MM.1S (cell line): ENCODE measurements at regions not wholly inside any gene's neighbourhood (a gene's known extent, or its start where the extent isn't known, plus 50 kb on each side); places are given as distances from the start of the nearest gene placed in this dataset.

Source experiments
- DNase-seq: peaks from one replicate; pipeline ENCODE4 v3.0.0-alpha.2; 2015
- H2AFZ ChIP-seq: fragments of 300-600 bp; sonication (generic); 2 replicates; pipeline ENCODE4 v1.6.0; 2016; ENCODE audit warnings: antibody characterized with exemption, low read length
- H3F3A ChIP-seq: fragments of 300-600 bp; sonication (generic); 2 replicates; pipeline ENCODE4 v1.6.1; 2016; ENCODE audit warnings: mild to moderate bottlenecking, antibody characterized with exemption, low read length, moderate library complexity, mixed read lengths; ENCODE audit not compliant: insufficient read depth
- H3K27ac ChIP-seq: fragments of 300-600 bp; sonication (generic); 2 replicates; pipeline ENCODE4 v1.5.1; 2016; ENCODE audit warnings: mild to moderate bottlenecking, low read length
- H3K27me3 ChIP-seq: fragments of 300-600 bp; sonication (generic); replicated peaks from 2 replicates; pipeline ENCODE4 v1.6.0; 2016; ENCODE audit warnings: low read length; ENCODE audit not compliant: insufficient read depth
- H3K36me3 ChIP-seq: fragments of 300-600 bp; sonication (generic); replicated peaks from 2 replicates; pipeline ENCODE4 v1.6.1; 2016; ENCODE audit warnings: mild to moderate bottlenecking, low read length, mixed read lengths; ENCODE audit not compliant: insufficient read depth
- H3K4me1 ChIP-seq: fragments of 300-600 bp; sonication (generic); 2 replicates; pipeline ENCODE4 v1.6.1; 2016; ENCODE audit warnings: low read length, mixed read lengths
- H3K4me2 ChIP-seq: fragments of 300-600 bp; sonication (generic); 2 replicates; pipeline ENCODE4 v1.6.0; 2016; ENCODE audit warnings: low read depth, low read length
- H3K4me3 ChIP-seq: fragments of 300-600 bp; sonication (generic); 2 replicates; pipeline ENCODE4 v1.5.1; 2016; ENCODE audit warnings: low read length, mixed read lengths
- H3K79me2 ChIP-seq: fragments of 300-600 bp; sonication (generic); 2 replicates; pipeline ENCODE4 v1.6.1; 2016; ENCODE audit warnings: mixed run types, low read length, mixed read lengths
- H3K9ac ChIP-seq: fragments of 300-600 bp; sonication (generic); 2 replicates; pipeline ENCODE4 v1.6.1; 2016; ENCODE audit warnings: low read length, mixed read lengths
- H3K9me2 ChIP-seq: fragments of 300-600 bp; sonication (generic); replicated peaks from 2 replicates; pipeline ENCODE4 v1.6.1; 2016; ENCODE audit warnings: mild to moderate bottlenecking, low read length, mixed read lengths; ENCODE audit not compliant: insufficient read depth
- H3K9me3 ChIP-seq: fragments of 300-600 bp; sonication (generic); replicated peaks from 2 replicates; pipeline ENCODE4 v1.6.1; 2016; ENCODE audit warnings: mild to moderate bottlenecking, low read length, mixed read lengths; ENCODE audit not compliant: insufficient read depth
- H4K20me1 ChIP-seq: fragments of 300-600 bp; sonication (generic); 2 replicates; pipeline ENCODE4 v1.6.1; 2016; ENCODE audit warnings: mild to moderate bottlenecking, low read length, moderate library complexity, mixed read lengths; ENCODE audit not compliant: insufficient read depth
- EZH2 ChIP-seq: fragments of 300-600 bp; sonication (generic); optimal IDR thresholded peaks from 2 replicates; pipeline ENCODE3; 2017; ENCODE audit warnings: low read depth, mild to moderate bottlenecking, antibody characterized with exemption, low read length, mixed read lengths
- EZH2phosphoT487 ChIP-seq: fragments of 300-600 bp; sonication (generic); IDR thresholded peaks from 2 replicates; pipeline ENCODE4 v1.6.1; 2018; ENCODE audit warnings: antibody characterized with exemption, low read length
- TF ChIP-seq, protein P1 (sequence below): fragments of 300-600 bp; sonication (generic); IDR thresholded peaks from 2 replicates; pipeline ENCODE4 v1.5.1; 2016; ENCODE audit warnings: antibody characterized with exemption, low read length, mixed read lengths

DNA sequence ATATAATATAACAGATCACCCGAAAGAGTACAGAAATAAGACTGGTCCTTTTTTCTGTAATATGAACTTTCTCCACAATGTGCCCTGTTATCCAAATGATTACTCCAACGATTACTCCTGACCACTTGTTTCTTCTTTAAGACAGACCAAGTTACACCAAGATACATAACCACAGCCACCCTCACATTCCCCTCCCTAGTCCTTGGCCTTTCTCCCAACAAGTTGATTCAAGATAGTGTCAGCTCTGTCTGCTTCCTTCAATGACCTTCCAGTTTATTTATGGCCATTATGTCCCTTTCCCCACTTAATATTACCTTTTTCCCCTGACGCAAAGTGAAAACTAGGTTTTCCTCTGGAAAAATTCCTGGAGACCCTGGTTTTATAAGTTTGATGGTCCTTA is 397.2 kb downstream of the FAM47B start:
- Histone ChIP-seq H3K9me2 (no peaks in the 10 kb centered on the region), H3F3A (no peaks in the 10 kb centered on the region), H3K4me1 (no peaks in the 10 kb centered on the region), H3K27me3 (no peaks in the 10 kb centered on the region), H3K9me3 (no peaks in the 10 kb centered on the region), H3K4me3 (no peak overlapping the region), H3K36me3 (no peaks in the 10 kb centered on the region), H3K27ac (no peak overlapping the region), H3K4me2 (no peak overlapping the region), H3K9ac (no peak overlapping the region), H2AFZ (no peak overlapping the region), H4K20me1 (no peaks in the 10 kb centered on the region), H3K79me2 (no peaks in the 10 kb centered on the region)
- TF ChIP-seq, protein P1, sequence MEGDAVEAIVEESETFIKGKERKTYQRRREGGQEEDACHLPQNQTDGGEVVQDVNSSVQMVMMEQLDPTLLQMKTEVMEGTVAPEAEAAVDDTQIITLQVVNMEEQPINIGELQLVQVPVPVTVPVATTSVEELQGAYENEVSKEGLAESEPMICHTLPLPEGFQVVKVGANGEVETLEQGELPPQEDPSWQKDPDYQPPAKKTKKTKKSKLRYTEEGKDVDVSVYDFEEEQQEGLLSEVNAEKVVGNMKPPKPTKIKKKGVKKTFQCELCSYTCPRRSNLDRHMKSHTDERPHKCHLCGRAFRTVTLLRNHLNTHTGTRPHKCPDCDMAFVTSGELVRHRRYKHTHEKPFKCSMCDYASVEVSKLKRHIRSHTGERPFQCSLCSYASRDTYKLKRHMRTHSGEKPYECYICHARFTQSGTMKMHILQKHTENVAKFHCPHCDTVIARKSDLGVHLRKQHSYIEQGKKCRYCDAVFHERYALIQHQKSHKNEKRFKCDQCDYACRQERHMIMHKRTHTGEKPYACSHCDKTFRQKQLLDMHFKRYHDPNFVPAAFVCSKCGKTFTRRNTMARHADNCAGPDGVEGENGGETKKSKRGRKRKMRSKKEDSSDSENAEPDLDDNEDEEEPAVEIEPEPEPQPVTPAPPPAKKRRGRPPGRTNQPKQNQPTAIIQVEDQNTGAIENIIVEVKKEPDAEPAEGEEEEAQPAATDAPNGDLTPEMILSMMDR: no peak
- TF ChIP-seq EZH2phosphoT487 (no peak), EZH2 (no peak)
- no peak for DNase-seq

DNA sequence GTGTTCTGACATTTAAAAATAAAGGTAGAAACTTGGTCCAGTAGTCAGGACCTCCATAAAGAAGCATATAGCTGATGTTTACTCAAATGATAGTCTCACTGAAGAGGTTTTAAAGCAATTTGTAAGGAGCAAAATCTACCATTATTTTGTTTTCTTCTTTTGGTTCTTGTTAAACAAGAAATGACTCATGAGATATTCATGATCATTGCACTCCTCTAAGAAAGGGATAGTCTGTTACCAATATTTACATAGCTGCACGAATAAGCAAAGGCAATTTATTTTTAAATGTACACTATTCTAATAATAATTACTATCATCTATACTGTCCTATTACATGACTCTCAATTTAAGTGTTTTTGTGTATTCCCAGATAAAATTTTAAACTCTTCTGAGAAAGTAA is 397.9 kb downstream of the FAM47B start:
- Histone ChIP-seq H3K9ac (no peak overlapping the region), H2AFZ (no peak overlapping the region), H4K20me1 (no peaks in the 10 kb centered on the region), H3K36me3 (no peaks in the 10 kb centered on the region), H3K9me2 (no peaks in the 10 kb centered on the region), H3K9me3 (no peaks in the 10 kb centered on the region), H3K27me3 (no peaks in the 10 kb centered on the region), H3K27ac (no peak overlapping the region), H3K79me2 (no peaks in the 10 kb centered on the region), H3K4me3 (no peak overlapping the region), H3K4me2 (no peak overlapping the region), H3K4me1 (no peaks in the 10 kb centered on the region), H3F3A (no peaks in the 10 kb centered on the region)
- DNase-seq: no peak
- TF ChIP-seq EZH2 (no peak), EZH2phosphoT487 (no peak)
- TF ChIP-seq, protein P1: no peak

- Histone ChIP-seq H2AFZ (no peak overlapping the region), H3K79me2 (no peaks in the 10 kb centered on the region), H3K4me3 (no peak overlapping the region), H3K36me3 (no peaks in the 10 kb centered on the region), H4K20me1 (no peaks in the 10 kb centered on the region), H3K9ac (no peak overlapping the region), H3K4me2 (no peak overlapping the region), H3K4me1 (no peaks in the 10 kb centered on the region), H3K9me3 (no peaks in the 10 kb centered on the region), H3F3A (no peaks in the 10 kb centered on the region), H3K27me3 (no peaks in the 10 kb centered on the region), H3K27ac (no peak overlapping the region), H3K9me2 (no peaks in the 10 kb centered on the region)
- no peak for DNase-seq
- TF ChIP-seq EZH2phosphoT487 (no peak), EZH2 (no peak)
- TF ChIP-seq, protein P1: no peak
These were observed 408.6 kb downstream of the FAM47B start for GRCh38 chrX:35351212-35351611.
